ENCODE measurements at regions not wholly inside any gene's neighbourhood (a gene's known extent, or its start where the extent isn't known, plus 50 kb on each side); places are given as distances from the start of the nearest gene placed in this dataset.

GRCh38 chrX:23136816-23137215 is 137.1 kb downstream of the DDX53 start:
- ChIA-PET CTCF (no interaction called here), POLR2A (no interaction called here)
- DNase-seq (ENCODE audit: extremely low spot score), result no peak
- no peak for TF ChIP-seq CTCF (IDR thresholded peaks at IDR 0.05; ENCODE audit: control extremely low read depth, extremely low read depth, low read depth, missing control alignments)

GRCh38 chrX:23168291-23168690 is 166.4 kb upstream of the PTCHD1 start:
- no peak for DNase-seq (ENCODE audit: extremely low spot score)
- TF ChIP-seq CTCF (IDR thresholded peaks at IDR 0.05; ENCODE audit: control extremely low read depth, extremely low read depth, low read depth, missing control alignments), result no peak
- ChIA-PET CTCF (no interaction called here), POLR2A (no interaction called here)

GRCh38 chrX:23185951-23186350 is 148.7 kb upstream of the PTCHD1 start:
- ChIA-PET CTCF (no interaction called here), POLR2A (no interaction called here)
- TF ChIP-seq CTCF (IDR thresholded peaks at IDR 0.05; ENCODE audit: control extremely low read depth, extremely low read depth, low read depth, missing control alignments), result no peak
- DNase-seq (ENCODE audit: extremely low spot score), result no peak

- ChIA-PET POLR2A (no interaction called here), CTCF (interaction anchor here (1.5 kb wide), 1 partner anchor 14 kb away, joined by 6 read pairs; no protein-coding TSS in a partner anchor)
- DNase-seq (ENCODE audit: extremely low spot score), result no peak
- TF ChIP-seq CTCF (IDR thresholded peaks at IDR 0.05; ENCODE audit: control extremely low read depth, extremely low read depth, low read depth, missing control alignments), result no peak
These were observed 146.8 kb upstream of the PTCHD1 start for GRCh38 chrX:23187819-23188218.

- CTCF ChIA-PET, result no interaction called here
- TF ChIP-seq CTCF (IDR thresholded peaks at IDR 0.05; ENCODE audit: control extremely low read depth, extremely low read depth, low read depth, missing control alignments), result no peak
- POLR2A ChIA-PET, result no interaction called here
- DNase-seq (ENCODE audit: extremely low spot score), result no peak
These were observed 139.6 kb upstream of the PTCHD1 start for GRCh38 chrX:23194885-23195554.

DNA sequence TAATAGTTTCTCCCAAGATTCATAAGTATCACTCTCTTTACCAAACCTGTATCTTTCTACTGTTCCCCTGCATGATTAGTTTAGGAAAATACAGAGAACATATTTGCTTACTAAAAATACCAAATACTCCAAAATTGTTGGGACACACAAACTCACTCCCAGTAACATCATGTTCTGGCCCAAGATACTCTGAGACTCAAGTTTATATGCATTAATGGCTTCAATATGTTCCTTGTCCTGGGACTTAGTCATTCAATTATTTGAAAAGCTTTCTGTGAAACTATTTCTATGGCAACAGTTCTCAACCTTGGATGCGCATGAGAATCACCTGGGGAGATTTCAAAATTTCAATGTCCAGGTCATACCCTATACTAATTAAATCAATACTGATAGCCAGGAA is 138.9 kb upstream of the PTCHD1 start:
- no peak for DNase-seq (ENCODE audit: extremely low spot score)
- ChIA-PET POLR2A (no interaction called here), CTCF (no interaction called here)
- no peak for TF ChIP-seq CTCF (IDR thresholded peaks at IDR 0.05; ENCODE audit: control extremely low read depth, extremely low read depth, low read depth, missing control alignments)
